ENCODE measurements at regions not wholly inside any gene's neighbourhood (a gene's known extent, or its start where the extent isn't known, plus 50 kb on each side); places are given as distances from the start of the nearest gene placed in this dataset.

DNA sequence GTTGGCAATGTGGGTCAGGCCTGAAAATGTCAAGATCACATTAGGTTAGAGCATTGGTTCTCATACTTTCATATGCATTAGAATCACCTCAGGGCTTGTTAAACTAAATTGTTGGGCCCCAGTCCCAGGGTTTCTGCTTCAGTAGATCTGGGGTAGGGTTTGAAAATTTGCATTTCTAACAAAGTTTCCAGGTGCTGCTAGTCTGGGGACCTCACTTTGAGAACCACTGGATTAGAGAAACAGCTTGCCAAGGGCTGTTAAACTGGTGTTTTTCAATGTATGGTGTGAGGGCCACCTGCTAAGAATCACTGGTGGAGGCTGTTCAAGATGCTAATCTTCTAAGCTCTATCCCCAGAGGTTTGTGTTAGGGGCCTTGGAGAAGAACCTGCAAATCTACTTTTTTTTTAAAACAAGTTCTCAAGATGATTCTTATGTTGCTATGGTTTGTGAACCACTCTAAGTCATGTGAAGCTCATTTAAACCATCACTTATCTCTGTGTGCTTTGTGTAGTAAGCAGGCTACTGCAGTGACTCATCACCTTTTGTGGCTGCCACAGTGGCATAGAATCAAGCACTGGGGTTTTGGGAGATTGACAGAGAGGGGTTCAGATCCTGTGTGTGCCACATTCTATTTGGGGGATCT, 152.2 kb downstream of the S1PR1 start:
- TF ChIP-seq CREB1 (IDR thresholded peaks at IDR 0.05; ENCODE audit: low read depth) (no peak), NFIC (IDR thresholded peaks at IDR 0.05) (no peak), CEBPB (IDR thresholded peaks at IDR 0.05) (no peak), TAF1 (IDR thresholded peaks at IDR 0.05; ENCODE audit: low read depth) (no peak), EP300 (IDR thresholded peaks at IDR 0.05; ENCODE audit: borderline replicate concordance) (no peak), TCF12 (IDR thresholded peaks at IDR 0.05; ENCODE audit: low read depth) (no peak), YY1 (IDR thresholded peaks at IDR 0.05; ENCODE audit: low read depth) (no peak), FOXM1 (IDR thresholded peaks at IDR 0.05; ENCODE audit: borderline replicate concordance, low read depth) (no peak)
- TF ChIP-seq, protein P1, sequence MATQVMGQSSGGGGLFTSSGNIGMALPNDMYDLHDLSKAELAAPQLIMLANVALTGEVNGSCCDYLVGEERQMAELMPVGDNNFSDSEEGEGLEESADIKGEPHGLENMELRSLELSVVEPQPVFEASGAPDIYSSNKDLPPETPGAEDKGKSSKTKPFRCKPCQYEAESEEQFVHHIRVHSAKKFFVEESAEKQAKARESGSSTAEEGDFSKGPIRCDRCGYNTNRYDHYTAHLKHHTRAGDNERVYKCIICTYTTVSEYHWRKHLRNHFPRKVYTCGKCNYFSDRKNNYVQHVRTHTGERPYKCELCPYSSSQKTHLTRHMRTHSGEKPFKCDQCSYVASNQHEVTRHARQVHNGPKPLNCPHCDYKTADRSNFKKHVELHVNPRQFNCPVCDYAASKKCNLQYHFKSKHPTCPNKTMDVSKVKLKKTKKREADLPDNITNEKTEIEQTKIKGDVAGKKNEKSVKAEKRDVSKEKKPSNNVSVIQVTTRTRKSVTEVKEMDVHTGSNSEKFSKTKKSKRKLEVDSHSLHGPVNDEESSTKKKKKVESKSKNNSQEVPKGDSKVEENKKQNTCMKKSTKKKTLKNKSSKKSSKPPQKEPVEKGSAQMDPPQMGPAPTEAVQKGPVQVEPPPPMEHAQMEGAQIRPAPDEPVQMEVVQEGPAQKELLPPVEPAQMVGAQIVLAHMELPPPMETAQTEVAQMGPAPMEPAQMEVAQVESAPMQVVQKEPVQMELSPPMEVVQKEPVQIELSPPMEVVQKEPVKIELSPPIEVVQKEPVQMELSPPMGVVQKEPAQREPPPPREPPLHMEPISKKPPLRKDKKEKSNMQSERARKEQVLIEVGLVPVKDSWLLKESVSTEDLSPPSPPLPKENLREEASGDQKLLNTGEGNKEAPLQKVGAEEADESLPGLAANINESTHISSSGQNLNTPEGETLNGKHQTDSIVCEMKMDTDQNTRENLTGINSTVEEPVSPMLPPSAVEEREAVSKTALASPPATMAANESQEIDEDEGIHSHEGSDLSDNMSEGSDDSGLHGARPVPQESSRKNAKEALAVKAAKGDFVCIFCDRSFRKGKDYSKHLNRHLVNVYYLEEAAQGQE (IDR thresholded peaks at IDR 0.05; ENCODE audit: low read depth), result no peak
- TF ChIP-seq, protein P2, sequence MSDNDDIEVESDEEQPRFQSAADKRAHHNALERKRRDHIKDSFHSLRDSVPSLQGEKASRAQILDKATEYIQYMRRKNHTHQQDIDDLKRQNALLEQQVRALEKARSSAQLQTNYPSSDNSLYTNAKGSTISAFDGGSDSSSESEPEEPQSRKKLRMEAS (IDR thresholded peaks at IDR 0.05), result no peak

Data from Ishikawa (cell line).